Astrocyte (in vitro differentiated cells and primary cell): ENCODE measurements at regions not wholly inside any gene's neighbourhood (a gene's known extent, or its start where the extent isn't known, plus 50 kb on each side); places are given as distances from the start of the nearest gene placed in this dataset.

Experiments used
- DNase-seq: peaks from one replicate; pipeline ENCODE4 v3.0.0-alpha.2; 2010; ENCODE audit warnings: low read depth
- FAIRE-seq: peaks from 2 replicates; lab custom pipeline; 2011; peaks lifted over from hg19 to GRCh38; lab: Jason Lieb, UNC
- H2AFZ ChIP-seq: 2 replicates; pipeline ENCODE4 v1.6.0; 2012; ENCODE audit warnings: low read depth, low read length, inconsistent platforms
- H3K27ac ChIP-seq: 2 replicates; pipeline ENCODE4 v1.5.1; 2011; ENCODE audit warnings: low read depth, low read length, inconsistent platforms
- H3K27me3 ChIP-seq: 2 replicates; pipeline ENCODE4 v1.6.0; 2011; ENCODE audit warnings: low read length, inconsistent platforms; ENCODE audit not compliant: insufficient read depth
- H3K36me3 ChIP-seq: 2 replicates; pipeline ENCODE4 v1.5.1; 2011; ENCODE audit warnings: low read length, inconsistent platforms; ENCODE audit not compliant: insufficient read depth
- H3K4me1 ChIP-seq: 2 replicates; pipeline ENCODE4 v1.5.1; 2011; ENCODE audit warnings: low read length, inconsistent platforms; ENCODE audit not compliant: insufficient read depth
- H3K4me2 ChIP-seq: 2 replicates; pipeline ENCODE4 v1.6.0; 2012; ENCODE audit warnings: low read length, inconsistent platforms
- H3K4me3 ChIP-seq: 2 replicates; pipeline ENCODE4 v1.5.1; 2011; ENCODE audit warnings: low read depth, mild to moderate bottlenecking, low read length, inconsistent platforms; ENCODE audit not compliant: insufficient read depth
- H3K79me2 ChIP-seq: 2 replicates; pipeline ENCODE4 v1.6.0; 2012; ENCODE audit warnings: mild to moderate bottlenecking, low read length, inconsistent platforms; ENCODE audit not compliant: insufficient read depth
- H3K9ac ChIP-seq: 2 replicates; pipeline ENCODE4 v1.6.0; 2012; ENCODE audit warnings: mild to moderate bottlenecking, low read length, inconsistent platforms
- H3K9me3 ChIP-seq: 2 replicates; pipeline ENCODE4 v1.5.1; 2012; ENCODE audit warnings: low read depth, mild to moderate bottlenecking, low read length, inconsistent platforms; ENCODE audit not compliant: insufficient read depth
- H4K20me1 ChIP-seq: 2 replicates; pipeline ENCODE4 v1.6.0; 2012; ENCODE audit warnings: low read length, inconsistent platforms; ENCODE audit not compliant: insufficient read depth
- H3K27ac Mint-ChIP-seq: one replicate; pipeline ENCODE4 v1.8.0; 2021; ENCODE audit warnings: mild to moderate bottlenecking, mixed read lengths; ENCODE audit not compliant: unreplicated experiment
- H3K27me3 Mint-ChIP-seq: one replicate; pipeline ENCODE4 v1.8.0; 2021; ENCODE audit warnings: low read depth, mixed read lengths; ENCODE audit not compliant: unreplicated experiment
- H3K36me3 Mint-ChIP-seq: one replicate; pipeline ENCODE4 v1.8.0; 2021; ENCODE audit warnings: low read depth, mixed read lengths; ENCODE audit not compliant: unreplicated experiment
- H3K4me1 Mint-ChIP-seq: one replicate; pipeline ENCODE4 v1.8.0; 2021; ENCODE audit warnings: low read depth, mixed read lengths; ENCODE audit not compliant: unreplicated experiment
- H3K4me3 Mint-ChIP-seq: one replicate; pipeline ENCODE4 v1.8.0; 2021; ENCODE audit warnings: mild to moderate bottlenecking, moderate library complexity, mixed read lengths; ENCODE audit not compliant: unreplicated experiment
- H3K9me3 Mint-ChIP-seq: one replicate; pipeline ENCODE4 v1.8.0; 2021; ENCODE audit warnings: mild to moderate bottlenecking, mixed read lengths; ENCODE audit not compliant: unreplicated experiment
- CTCF ChIP-seq: IDR thresholded peaks from 2 replicates; pipeline ENCODE4 v1.5.1; 2011; ENCODE audit warnings: low read depth, mild to moderate bottlenecking, inconsistent platforms, low read length, moderate library complexity; ENCODE audit not compliant: insufficient read depth
- EZH2 ChIP-seq: IDR thresholded peaks from 2 replicates; pipeline ENCODE4 v1.6.1; 2012; ENCODE audit warnings: mild to moderate bottlenecking, low read length, inconsistent platforms; ENCODE audit not compliant: insufficient read depth

GRCh38 chr15:53225781-53226180, 435.6 kb upstream of the ONECUT1 start:
- Histone ChIP-seq H3K79me2 (no peaks in the 10 kb centered on the region), H3K27ac (no peak overlapping the region), H3K4me2 (no peak overlapping the region), H3K36me3 (no peaks in the 10 kb centered on the region), H3K27me3 (no peaks in the 10 kb centered on the region), H3K9ac (no peak overlapping the region), H2AFZ (no peak overlapping the region), H3K4me3 (no peak overlapping the region), H3K4me1 (no peaks in the 10 kb centered on the region), H3K9me3 (no peaks in the 10 kb centered on the region), H4K20me1 (no peaks in the 10 kb centered on the region)
- Mint-ChIP-seq H3K36me3 (no peaks in the 10 kb centered on the region), H3K4me1 (no peaks in the 10 kb centered on the region), H3K27me3 (peaks cover 2% of the 10 kb centered on the region), H3K4me3 (no peak overlapping the region), H3K27ac (no peak overlapping the region), H3K9me3 (no peaks in the 10 kb centered on the region)
- FAIRE-seq (no peak), DNase-seq (no peak)
- TF ChIP-seq CTCF = no peak
- no peak for TF ChIP-seq EZH2

- no peaks in the 10 kb centered on the region for H3K36me3 ChIP-seq
- H3K4me1 Mint-ChIP-seq = no peaks in the 10 kb centered on the region
- H3K27me3 Mint-ChIP-seq = peaks cover 2% of the 10 kb centered on the region
- H4K20me1 ChIP-seq = no peaks in the 10 kb centered on the region
- H3K27ac ChIP-seq = no peak overlapping the region
- H3K27me3 ChIP-seq = no peaks in the 10 kb centered on the region
- no peaks in the 10 kb centered on the region for H3K9me3 ChIP-seq
- no peak overlapping the region for H3K9ac ChIP-seq
- TF ChIP-seq CTCF (no peak), EZH2 (no peak)
- H3K36me3 Mint-ChIP-seq = no peaks in the 10 kb centered on the region
- DNase-seq = no peak
- no peak overlapping the region for H3K4me3 Mint-ChIP-seq
- no peak overlapping the region for H3K4me2 ChIP-seq
- no peaks in the 10 kb centered on the region for H3K9me3 Mint-ChIP-seq
- FAIRE-seq = no peak
- no peak overlapping the region for H3K27ac Mint-ChIP-seq
- no peak overlapping the region for H2AFZ ChIP-seq
- no peak overlapping the region for H3K4me3 ChIP-seq
- H3K79me2 ChIP-seq = no peaks in the 10 kb centered on the region
- H3K4me1 ChIP-seq = no peaks in the 10 kb centered on the region
Observed at GRCh38 chr15:53224371-53224770, 434.2 kb upstream of the ONECUT1 start.

GRCh38 chr15:53223815-53224214, 433.7 kb upstream of the ONECUT1 start:
- H3K79me2 ChIP-seq = no peaks in the 10 kb centered on the region
- FAIRE-seq (no peak), DNase-seq (no peak)
- no peaks in the 10 kb centered on the region for H3K9me3 ChIP-seq
- Mint-ChIP-seq H3K4me3 (no peak overlapping the region), H3K36me3 (no peaks in the 10 kb centered on the region), H3K9me3 (no peaks in the 10 kb centered on the region), H3K27ac (no peak overlapping the region), H3K27me3 (no peaks in the 10 kb centered on the region), H3K4me1 (no peaks in the 10 kb centered on the region)
- H4K20me1 ChIP-seq = no peaks in the 10 kb centered on the region
- H2AFZ ChIP-seq = no peak overlapping the region
- TF ChIP-seq CTCF = no peak
- TF ChIP-seq EZH2 = no peak
- no peak overlapping the region for H3K27ac ChIP-seq
- no peak overlapping the region for H3K4me2 ChIP-seq
- no peaks in the 10 kb centered on the region for H3K27me3 ChIP-seq
- H3K4me3 ChIP-seq = no peak overlapping the region
- H3K4me1 ChIP-seq = no peaks in the 10 kb centered on the region
- no peak overlapping the region for H3K9ac ChIP-seq
- H3K36me3 ChIP-seq = no peaks in the 10 kb centered on the region
